ENCODE measurements at regions not wholly inside any gene's neighbourhood (a gene's known extent, or its start where the extent isn't known, plus 50 kb on each side); places are given as distances from the start of the nearest gene placed in this dataset.
"Not testable (repeated sequence)": the region's sequence is repeated elsewhere in the genome, so short reads cannot be mapped to it uniquely, and the experiment has no call there.

GRCh38 chr14:30069536-30069935 is 141.9 kb upstream of the PRKD1 start:
- Histone ChIP-seq H3K27ac (ENCODE audit: low read depth, low read length) (no peak overlapping the region), H3K9ac (ENCODE audit: low read depth, low read length) (no peak overlapping the region), H3K27me3 (ENCODE audit: control insufficient read depth, insufficient read depth, low read length) (no peaks in the 10 kb centered on the region), H3K4me3 (ENCODE audit: low read depth, low read length) (no peak overlapping the region), H3K36me3 (ENCODE audit: control insufficient read depth, insufficient read depth, low read length) (no peaks in the 10 kb centered on the region), H3K4me1 (ENCODE audit: control insufficient read depth, insufficient read depth, low read length) (no peaks in the 10 kb centered on the region), H3K9me3 (ENCODE audit: control insufficient read depth, insufficient read depth, low read length) (peaks cover 33% of the 10 kb centered on the region)

GRCh38 chr14:30072454-30072853 is 144.8 kb upstream of the PRKD1 start:
- H3K4me1 ChIP-seq (ENCODE audit: control insufficient read depth, insufficient read depth, low read length); H3K27ac ChIP-seq (ENCODE audit: low read depth, low read length); H3K9ac ChIP-seq (ENCODE audit: low read depth, low read length); H3K4me3 ChIP-seq (ENCODE audit: low read depth, low read length); H3K27me3 ChIP-seq (ENCODE audit: control insufficient read depth, insufficient read depth, low read length); H3K36me3 ChIP-seq (ENCODE audit: control insufficient read depth, insufficient read depth, low read length): not testable (repeated sequence)
- peaks cover 35% of the 10 kb centered on the region for H3K9me3 ChIP-seq (ENCODE audit: control insufficient read depth, insufficient read depth, low read length)

GRCh38 chr14:30077946-30078345 is 150.3 kb upstream of the PRKD1 start:
- H3K9ac ChIP-seq (ENCODE audit: low read depth, low read length): no peak overlapping the region
- no peaks in the 10 kb centered on the region for H3K4me1 ChIP-seq (ENCODE audit: control insufficient read depth, insufficient read depth, low read length)
- H3K36me3 ChIP-seq (ENCODE audit: control insufficient read depth, insufficient read depth, low read length): no peaks in the 10 kb centered on the region
- no peak overlapping the region for H3K27ac ChIP-seq (ENCODE audit: low read depth, low read length)
- H3K9me3 ChIP-seq (ENCODE audit: control insufficient read depth, insufficient read depth, low read length): peaks cover 17% of the 10 kb centered on the region
- H3K4me3 ChIP-seq (ENCODE audit: low read depth, low read length): no peak overlapping the region
- H3K27me3 ChIP-seq (ENCODE audit: control insufficient read depth, insufficient read depth, low read length): no peaks in the 10 kb centered on the region

DNA sequence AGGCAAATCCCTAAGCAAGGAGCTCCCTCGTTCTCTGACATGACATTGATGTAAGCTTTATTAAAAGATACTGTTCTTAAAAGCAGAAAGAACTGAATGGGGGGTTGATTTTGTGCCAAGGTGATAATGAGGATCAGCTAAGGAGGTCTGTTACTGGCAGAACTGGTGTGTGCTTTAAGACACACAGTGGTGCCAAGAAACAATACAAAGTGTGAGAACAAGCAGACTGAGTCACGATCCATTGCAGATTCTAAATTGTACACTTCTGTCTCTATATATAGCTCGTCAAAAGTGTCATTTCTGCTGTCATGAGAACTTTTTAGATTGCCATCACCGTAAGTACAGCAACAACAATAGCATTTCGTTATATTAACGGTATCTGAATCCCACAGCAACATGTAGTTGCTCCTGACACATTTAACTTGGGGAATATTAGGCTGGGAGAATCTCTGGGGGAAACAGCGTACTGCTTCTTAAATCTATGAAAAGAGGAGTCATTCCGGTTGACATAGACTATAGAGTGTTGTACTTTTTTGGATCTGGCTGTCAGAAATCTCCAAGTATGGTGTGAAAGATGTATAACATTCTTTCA is 151.3 kb upstream of the PRKD1 start:
- Histone ChIP-seq H3K36me3 (ENCODE audit: control insufficient read depth, insufficient read depth, low read length) (no peaks in the 10 kb centered on the region), H3K9me3 (ENCODE audit: control insufficient read depth, insufficient read depth, low read length) (0 out of 2 replicates have a peak, but pooled peaks cover 8% of the 10 kb centered on the region), H3K9ac (ENCODE audit: low read depth, low read length) (no peak overlapping the region), H3K27me3 (ENCODE audit: control insufficient read depth, insufficient read depth, low read length) (no peaks in the 10 kb centered on the region), H3K27ac (ENCODE audit: low read depth, low read length) (no peak overlapping the region), H3K4me3 (ENCODE audit: low read depth, low read length) (no peak overlapping the region), H3K4me1 (ENCODE audit: control insufficient read depth, insufficient read depth, low read length) (no peaks in the 10 kb centered on the region)

DNA sequence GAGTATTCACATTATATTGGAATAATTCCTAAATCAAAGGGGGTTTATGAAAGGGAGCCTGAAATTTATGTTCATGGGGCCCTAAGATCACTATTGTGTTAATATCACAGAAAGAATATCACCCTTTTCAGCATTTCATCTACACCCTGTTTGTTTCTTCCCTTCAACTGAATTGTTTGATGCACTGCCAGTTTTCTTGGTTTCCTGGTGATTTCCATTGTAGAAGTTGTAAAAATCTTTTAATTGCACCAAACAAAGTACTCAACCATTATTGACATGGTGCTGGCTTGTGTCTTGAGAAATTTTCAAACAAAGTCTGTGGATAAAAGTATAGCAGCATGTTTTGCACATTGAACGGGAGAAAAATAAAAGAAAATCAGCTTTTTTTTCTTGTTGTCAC is 154.8 kb upstream of the PRKD1 start:
- Histone ChIP-seq H3K4me3 (ENCODE audit: low read depth, low read length) (no peak overlapping the region), H3K9me3 (ENCODE audit: control insufficient read depth, insufficient read depth, low read length) (no peaks in the 10 kb centered on the region; the same call in 1 of the 2 replicates), H3K9ac (ENCODE audit: low read depth, low read length) (no peak overlapping the region), H3K36me3 (ENCODE audit: control insufficient read depth, insufficient read depth, low read length) (no peaks in the 10 kb centered on the region), H3K4me1 (ENCODE audit: control insufficient read depth, insufficient read depth, low read length) (no peaks in the 10 kb centered on the region), H3K27me3 (ENCODE audit: control insufficient read depth, insufficient read depth, low read length) (no peaks in the 10 kb centered on the region), H3K27ac (ENCODE audit: low read depth, low read length) (no peak overlapping the region)

DNA sequence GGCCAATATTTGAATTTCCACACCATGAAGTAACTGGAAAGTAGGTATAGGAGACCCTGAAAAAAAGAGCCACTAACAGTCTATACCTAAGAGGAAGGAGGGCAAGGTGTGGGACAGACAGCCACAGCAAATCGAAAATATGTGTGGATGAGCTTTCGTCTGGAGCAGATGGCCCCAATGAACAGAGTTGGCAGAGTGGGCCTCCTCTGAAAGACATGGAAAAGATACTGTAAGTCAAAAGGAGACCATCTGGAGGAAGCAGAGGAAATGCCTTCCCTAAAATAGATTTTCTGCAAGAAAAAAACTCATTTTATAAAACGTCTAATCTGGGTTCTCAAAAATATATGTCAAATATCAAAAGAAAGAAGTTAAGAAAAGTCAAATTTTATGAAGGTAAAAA is 157.2 kb upstream of the PRKD1 start:
- H3K27me3 ChIP-seq (ENCODE audit: control insufficient read depth, insufficient read depth, low read length): no peaks in the 10 kb centered on the region
- H3K9me3 ChIP-seq (ENCODE audit: control insufficient read depth, insufficient read depth, low read length): peaks cover 16% of the 10 kb centered on the region
- no peaks in the 10 kb centered on the region for H3K36me3 ChIP-seq (ENCODE audit: control insufficient read depth, insufficient read depth, low read length)
- no peak overlapping the region for H3K9ac ChIP-seq (ENCODE audit: low read depth, low read length)
- no peak overlapping the region for H3K27ac ChIP-seq (ENCODE audit: low read depth, low read length)
- no peak overlapping the region for H3K4me3 ChIP-seq (ENCODE audit: low read depth, low read length)
- H3K4me1 ChIP-seq (ENCODE audit: control insufficient read depth, insufficient read depth, low read length): no peaks in the 10 kb centered on the region

DNA sequence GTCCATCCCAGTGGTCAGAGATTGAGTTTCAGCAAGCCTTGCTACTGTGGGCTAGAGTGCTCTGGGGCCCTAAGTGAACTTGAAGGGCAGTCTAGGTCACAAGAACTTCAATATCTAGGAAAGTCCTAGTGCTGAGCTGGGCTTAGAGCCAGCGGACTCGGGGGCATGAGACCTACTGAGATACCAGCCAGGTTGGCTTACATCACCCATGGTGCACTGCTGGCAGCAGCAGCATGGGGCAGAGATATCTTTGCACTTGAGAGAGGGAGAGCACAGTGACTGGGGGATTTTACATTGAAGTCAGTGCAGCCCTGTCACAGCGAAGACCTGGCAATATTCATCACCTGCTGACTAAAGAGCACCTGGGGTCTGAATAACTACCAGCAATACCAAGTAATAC is 158.3 kb upstream of the PRKD1 start:
- H3K4me1 ChIP-seq (ENCODE audit: control insufficient read depth, insufficient read depth, low read length): no peaks in the 10 kb centered on the region
- H3K9me3 ChIP-seq (ENCODE audit: control insufficient read depth, insufficient read depth, low read length): peaks cover 26% of the 10 kb centered on the region
- no peak overlapping the region for H3K4me3 ChIP-seq (ENCODE audit: low read depth, low read length)
- H3K27me3 ChIP-seq (ENCODE audit: control insufficient read depth, insufficient read depth, low read length): no peaks in the 10 kb centered on the region
- no peak overlapping the region for H3K9ac ChIP-seq (ENCODE audit: low read depth, low read length)
- H3K27ac ChIP-seq (ENCODE audit: low read depth, low read length): no peak overlapping the region
- no peaks in the 10 kb centered on the region for H3K36me3 ChIP-seq (ENCODE audit: control insufficient read depth, insufficient read depth, low read length)

GRCh38 chr14:30088620-30089019 is 161.0 kb upstream of the PRKD1 start:
- H3K36me3 ChIP-seq (ENCODE audit: control insufficient read depth, insufficient read depth, low read length): no peaks in the 10 kb centered on the region
- no peak overlapping the region for H3K4me3 ChIP-seq (ENCODE audit: low read depth, low read length)
- no peaks in the 10 kb centered on the region for H3K4me1 ChIP-seq (ENCODE audit: control insufficient read depth, insufficient read depth, low read length)
- no peak overlapping the region for H3K27ac ChIP-seq (ENCODE audit: low read depth, low read length)
- no peak overlapping the region for H3K9ac ChIP-seq (ENCODE audit: low read depth, low read length)
- H3K9me3 ChIP-seq (ENCODE audit: control insufficient read depth, insufficient read depth, low read length): peaks cover 48% of the 10 kb centered on the region
- H3K27me3 ChIP-seq (ENCODE audit: control insufficient read depth, insufficient read depth, low read length): no peaks in the 10 kb centered on the region

DNA sequence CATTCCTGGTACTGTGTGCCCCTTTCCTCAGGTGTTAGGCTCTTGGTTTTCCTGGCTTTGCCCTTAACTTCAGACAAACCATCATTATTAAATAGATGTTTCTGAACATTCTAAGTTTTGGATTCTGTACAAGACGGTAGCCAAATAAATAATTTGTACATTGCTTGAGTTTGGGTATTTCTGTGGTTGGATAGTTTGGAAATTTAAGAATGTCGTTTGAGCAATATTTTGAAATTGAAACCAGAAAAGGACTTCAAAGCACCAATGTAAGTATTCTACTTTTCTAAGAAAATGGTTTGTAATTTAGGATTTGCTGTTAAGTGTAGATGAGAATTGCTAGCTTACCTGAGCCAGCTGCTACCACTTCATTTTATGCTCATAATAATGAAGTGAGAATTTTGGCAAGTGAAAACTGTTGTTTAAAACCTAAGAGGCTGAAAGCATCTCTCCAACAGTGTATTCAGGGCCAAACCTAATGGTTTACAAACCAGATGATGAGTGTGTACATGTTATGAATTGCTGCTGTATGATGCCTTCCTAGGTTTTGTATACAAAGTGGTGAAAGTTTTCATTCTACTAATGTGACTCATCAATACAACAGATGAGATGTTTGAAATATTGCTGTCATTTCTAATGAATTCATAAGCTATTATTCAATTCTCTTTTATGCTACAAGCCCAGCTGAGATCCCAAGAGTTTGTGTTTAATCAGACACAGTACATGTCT is 181.5 kb upstream of the PRKD1 start:
- Histone ChIP-seq H3K27ac (ENCODE audit: low read depth, low read length) (no peak overlapping the region), H3K27me3 (ENCODE audit: control insufficient read depth, insufficient read depth, low read length) (no peaks in the 10 kb centered on the region)

DNA sequence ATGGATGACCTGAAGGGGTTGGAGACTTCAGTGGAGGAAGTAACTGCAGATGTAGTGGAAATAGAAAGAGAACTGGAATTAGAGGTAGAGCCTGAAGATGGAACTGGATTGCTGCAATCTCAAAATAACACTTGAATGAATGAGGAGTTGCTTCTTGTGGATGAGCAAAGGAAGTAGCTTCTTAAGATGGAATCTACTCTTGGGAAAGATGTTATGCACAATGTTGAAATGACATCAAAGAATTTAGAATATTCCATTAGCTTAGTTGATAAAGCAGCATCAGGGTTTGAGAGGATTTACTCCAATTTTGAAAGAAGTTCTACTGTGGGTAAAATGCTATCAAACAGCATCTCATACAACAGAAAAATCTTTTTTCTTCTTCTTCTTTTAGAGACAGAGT is 186.4 kb upstream of the PRKD1 start:
- Histone ChIP-seq H3K9me3 (ENCODE audit: control insufficient read depth, insufficient read depth, low read length) (no peaks in the 10 kb centered on the region), H3K4me1 (ENCODE audit: control insufficient read depth, insufficient read depth, low read length) (peaks cover 11% of the 10 kb centered on the region), H3K36me3 (ENCODE audit: control insufficient read depth, insufficient read depth, low read length) (no peaks in the 10 kb centered on the region), H3K27me3 (ENCODE audit: control insufficient read depth, insufficient read depth, low read length) (peaks cover 2% of the 10 kb centered on the region; the same call in 1 of the 2 replicates), H3K27ac (ENCODE audit: low read depth, low read length) (no peak overlapping the region), H3K4me3 (ENCODE audit: low read depth, low read length) (no peak overlapping the region), H3K9ac (ENCODE audit: low read depth, low read length) (no peak overlapping the region)

More for the DNA sequence above, 181.5 kb upstream of the PRKD1 start:
- H3K4me1 ChIP-seq (ENCODE audit: control insufficient read depth, insufficient read depth, low read length): no peaks in the 10 kb centered on the region
- H3K9me3 ChIP-seq (ENCODE audit: control insufficient read depth, insufficient read depth, low read length): peaks cover 19% of the 10 kb centered on the region
- H3K36me3 ChIP-seq (ENCODE audit: control insufficient read depth, insufficient read depth, low read length): no peaks in the 10 kb centered on the region
- H3K4me3 ChIP-seq (ENCODE audit: low read depth, low read length): no peak overlapping the region
- no peak overlapping the region for H3K9ac ChIP-seq (ENCODE audit: low read depth, low read length)

- H3K4me3 ChIP-seq (ENCODE audit: low read depth, low read length): no peak overlapping the region
- H3K9ac ChIP-seq (ENCODE audit: low read depth, low read length): no peak overlapping the region
- H3K9me3 ChIP-seq (ENCODE audit: control insufficient read depth, insufficient read depth, low read length): no peaks in the 10 kb centered on the region
- H3K27ac ChIP-seq (ENCODE audit: low read depth, low read length): peak overlapping the region; percentile 9
- H3K27me3 ChIP-seq (ENCODE audit: control insufficient read depth, insufficient read depth, low read length): peaks cover 2% of the 10 kb centered on the region; the same call in 1 of the 2 replicates
- H3K36me3 ChIP-seq (ENCODE audit: control insufficient read depth, insufficient read depth, low read length): no peaks in the 10 kb centered on the region
- peaks cover 11% of the 10 kb centered on the region for H3K4me1 ChIP-seq (ENCODE audit: control insufficient read depth, insufficient read depth, low read length)
Observed at GRCh38 chr14:30115756-30116155, 188.1 kb upstream of the PRKD1 start.
